K562 (cell line): ENCODE measurements at regions not wholly inside any gene's neighbourhood (a gene's known extent, or its start where the extent isn't known, plus 50 kb on each side); places are given as distances from the start of the nearest gene placed in this dataset.

Experiments
- ATAC-seq: fragments of 200-7000 bp; cut with Tn5 transposase; 3 replicates; pipeline ENCODE4 v1.9.1; 2020; ENCODE audit warnings: moderate library complexity
- BruUV-seq: library from RNA; stranded (reverse); fragments of 400-500 nt; replicated peaks from 2 replicates; lab custom pipeline; 2021; lab: Mats Ljungman, UMichigan
- CTCF ChIA-PET: fragments of 300-600 bp; formaldehyde crosslinking; extraction: SDS; loops from one replicate; lab custom pipeline; 2021; ENCODE audit warnings: low intra/inter-chr PET ratio; lab: Yijun Ruan, JAX
- POLR2A ChIA-PET: fragments of 300-600, 350-650 bp; sonication (Branson Sonifier 250); formaldehyde crosslinking; extraction: SDS; loops from one replicate; lab custom pipeline; 2021; ENCODE audit warnings: antibody characterized with exemption, inconsistent platforms; lab: Yijun Ruan, JAX
- DNase-seq, 4 experiments: peaks; one replicate each; pipeline versions ENCODE4 v3.0.0 to v3.0.0-alpha.2; 2011 to 2018; ENCODE audit warnings: low spot score in 3 of 4, mixed read lengths in 3 of 4; ENCODE audit errors: extremely low read depth in 1 of 4
- FAIRE-seq: peaks from 2 replicates; lab custom pipeline; 2011; peaks lifted over from hg19 to GRCh38; lab: Jason Lieb, UNC
- H2AFZ ChIP-seq: 2 replicates; pipeline ENCODE4 v1.6.0; 2011; ENCODE audit warnings: low read depth, low read length, control low read depth, inconsistent platforms
- H3K27ac ChIP-seq: fragments of 200-600 bp; 3 replicates; pipeline ENCODE4 v1.8.0; 2011; ENCODE audit warnings: low read depth, mild to moderate bottlenecking, control low read depth, inconsistent platforms, low read length, moderate library complexity, mixed read lengths; ENCODE audit errors: extremely low read depth
- H3K27me3 ChIP-seq, 2 experiments: fragments of 300-600 bp in 1 of 2; 2 replicates in 1 of 2; 3 replicates in 1 of 2; pipeline versions ENCODE4 v1.6.0 to v1.8.0; 2011; ENCODE audit warnings: inconsistent platforms in 2 of 2, low read length in 2 of 2, mild to moderate bottlenecking in 1 of 2, mixed read lengths in 1 of 2, moderate library complexity in 1 of 2; ENCODE audit not compliant: control insufficient read depth in 2 of 2, insufficient read depth in 2 of 2
- H3K36me3 ChIP-seq: fragments of 300-600 bp; 3 replicates; pipeline ENCODE4 v1.8.0; 2011; ENCODE audit warnings: mild to moderate bottlenecking, low read length, inconsistent platforms; ENCODE audit not compliant: control insufficient read depth, insufficient read depth
- H3K4me1 ChIP-seq, 2 experiments: fragments of 200-600 bp in 1 of 2; replicated peaks in 1 of 2; 2 replicates in 1 of 2; 3 replicates in 1 of 2; pipeline versions ENCODE4 v1.5.1 to v1.8.0; 2011; ENCODE audit warnings: inconsistent platforms in 2 of 2, low read length in 2 of 2, mild to moderate bottlenecking in 1 of 2, mixed read lengths in 1 of 2, moderate library complexity in 1 of 2; ENCODE audit not compliant: control insufficient read depth in 2 of 2, insufficient read depth in 2 of 2
- H3K4me2 ChIP-seq: 2 replicates; pipeline ENCODE4 v1.6.1; 2011; ENCODE audit warnings: low read length, control low read depth, inconsistent platforms, mixed read lengths; ENCODE audit not compliant: insufficient read depth
- H3K4me3 ChIP-seq: fragments of 200-600 bp; sonication (generic), shearing (Covaris generic); 2 replicates; pipeline ENCODE4 v1.5.1; 2016; ENCODE audit warnings: control low read depth, inconsistent platforms
- H3K79me2 ChIP-seq: fragments of 200-600 bp; 3 replicates; pipeline ENCODE4 v1.8.0; 2011; ENCODE audit warnings: low read length, inconsistent platforms; ENCODE audit not compliant: control insufficient read depth, insufficient read depth
- H3K9ac ChIP-seq, 2 experiments: 2 replicates each; pipeline versions ENCODE4 v1.6.0 to v1.6.1; 2011; ENCODE audit warnings: low read depth in 2 of 2, low read length in 2 of 2, control low read depth in 1 of 2, inconsistent platforms in 1 of 2, mild to moderate bottlenecking in 1 of 2, mixed read lengths in 1 of 2; ENCODE audit not compliant: insufficient read depth in 1 of 2
- H3K9me1 ChIP-seq: one replicate; pipeline ENCODE4 v1.6.0; 2011; ENCODE audit warnings: inconsistent platforms, mild to moderate bottlenecking, low read length, moderate library complexity; ENCODE audit not compliant: control insufficient read depth, insufficient read depth
- H3K9me3 ChIP-seq: replicated peaks from 2 replicates; pipeline ENCODE4 v1.5.1; 2011; ENCODE audit warnings: low read depth, low read length, inconsistent platforms; ENCODE audit not compliant: control insufficient read depth, insufficient read depth
- H4K20me1 ChIP-seq: replicated peaks from 2 replicates; pipeline ENCODE4 v1.6.1; 2011; ENCODE audit warnings: low read length, inconsistent platforms, mixed read lengths; ENCODE audit not compliant: control insufficient read depth, insufficient read depth
- CBX8 ChIP-seq: fragments of 200-600 bp; sonication (generic); IDR thresholded peaks from 2 replicates; pipeline ENCODE4 v1.6.1; 2012; ENCODE audit warnings: borderline replicate concordance, mixed run types, low read depth, mild to moderate bottlenecking, moderate library complexity, mixed read lengths, low read length, control low read depth, inconsistent platforms; ENCODE audit not compliant: poor library complexity, severe bottlenecking; ENCODE audit errors: extremely low read depth
- CSDE1 ChIP-seq, 2 experiments: fragments of 450-650 bp; IDR thresholded peaks; 2 replicates each; pipeline ENCODE4 v1.6.1; 2016; ENCODE audit warnings: mild to moderate bottlenecking in 1 of 2
- KDM4B ChIP-seq, 2 experiments: fragments of 450-650 bp in 1 of 2; sonication (generic) in 1 of 2; IDR thresholded peaks; 2 replicates each; pipeline ENCODE4 v1.6.1; 2016 to 2017; ENCODE audit warnings: borderline replicate concordance in 2 of 2, antibody characterized with exemption in 1 of 2, low read depth in 1 of 2, mild to moderate bottlenecking in 1 of 2
- MECOM ChIP-seq: fragments of 250-450 bp; sonication (Bioruptor Pico); IDR thresholded peaks from 2 replicates; pipeline ENCODE4 v1.8.0; 2022; ENCODE audit warnings: inconsistent platforms
- POLR2H ChIP-seq: IDR thresholded peaks from 2 replicates; pipeline ENCODE4 v1.6.1; 2016; ENCODE audit warnings: missing genetic modification characterization, low read depth, mild to moderate bottlenecking, control low read depth, missing compliant biosample characterization, moderate library complexity
- SMARCC2 ChIP-seq: fragments of 450-650 bp; IDR thresholded peaks from 2 replicates; pipeline ENCODE4 v1.6.1; 2017; ENCODE audit warnings: antibody characterized with exemption, moderate library complexity, mild to moderate bottlenecking, low read depth
- TGIF2 ChIP-seq: sonication (generic); formaldehyde crosslinking; IDR thresholded peaks from 2 replicates; pipeline ENCODE4 v1.8.1; 2022; ENCODE audit warnings: mild to moderate bottlenecking, missing genetic modification reagents, moderate library complexity
- ZNF143 ChIP-seq: sonication (generic); formaldehyde crosslinking; IDR thresholded peaks from 2 replicates; pipeline ENCODE4 v1.9.0; 2022; ENCODE audit warnings: mild to moderate bottlenecking, missing genetic modification reagents
- WGBS: fragments of 100-300 bp; shearing (Covaris generic); methylation state at CpG from one replicate; pipeline ENCODE4 v1.1.6; 2016; ENCODE audit warnings: low coverage, mixed read lengths; ENCODE audit not compliant: insufficient coverage; ENCODE audit errors: missing lambda C conversion rate; 5-methylcytosine and 5-hydroxymethylcytosine counted together
- in situ Hi-C: fragments of 300-500 bp; cut with MboI; formaldehyde crosslinking; loops from 4 replicates; pipeline ENCODE4 v1.15.0; 2018; ENCODE audit warnings: inconsistent platforms, mixed read lengths
- intact Hi-C: fragments of 100-400 bp; cut with micrococcal nuclease; formaldehyde crosslinking; loops from 2 replicates; pipeline ENCODE4 v1.14.2; 2022
- TF ChIP-seq, protein P1 (sequence below): fragments of 150-350 bp; IDR thresholded peaks from 2 replicates; pipeline ENCODE4 v1.6.1; 2014; ENCODE audit warnings: low read depth, mild to moderate bottlenecking, low read length, borderline replicate concordance
- TF ChIP-seq, protein P2 (sequence below): fragments of 450-650 bp; IDR thresholded peaks from 2 replicates; pipeline ENCODE4 v1.7.1; 2018; ENCODE audit warnings: mild to moderate bottlenecking, low read depth; ENCODE audit not compliant: partially characterized antibody
- TF ChIP-seq, protein P3 (sequence below), 2 experiments: IDR thresholded peaks; 2 replicates each; pipeline ENCODE4 v1.6.1; 2012; ENCODE audit warnings: improper control_type of control experiment in 2 of 2, low read depth in 2 of 2, low read length in 2 of 2, borderline replicate concordance in 1 of 2

DNA sequence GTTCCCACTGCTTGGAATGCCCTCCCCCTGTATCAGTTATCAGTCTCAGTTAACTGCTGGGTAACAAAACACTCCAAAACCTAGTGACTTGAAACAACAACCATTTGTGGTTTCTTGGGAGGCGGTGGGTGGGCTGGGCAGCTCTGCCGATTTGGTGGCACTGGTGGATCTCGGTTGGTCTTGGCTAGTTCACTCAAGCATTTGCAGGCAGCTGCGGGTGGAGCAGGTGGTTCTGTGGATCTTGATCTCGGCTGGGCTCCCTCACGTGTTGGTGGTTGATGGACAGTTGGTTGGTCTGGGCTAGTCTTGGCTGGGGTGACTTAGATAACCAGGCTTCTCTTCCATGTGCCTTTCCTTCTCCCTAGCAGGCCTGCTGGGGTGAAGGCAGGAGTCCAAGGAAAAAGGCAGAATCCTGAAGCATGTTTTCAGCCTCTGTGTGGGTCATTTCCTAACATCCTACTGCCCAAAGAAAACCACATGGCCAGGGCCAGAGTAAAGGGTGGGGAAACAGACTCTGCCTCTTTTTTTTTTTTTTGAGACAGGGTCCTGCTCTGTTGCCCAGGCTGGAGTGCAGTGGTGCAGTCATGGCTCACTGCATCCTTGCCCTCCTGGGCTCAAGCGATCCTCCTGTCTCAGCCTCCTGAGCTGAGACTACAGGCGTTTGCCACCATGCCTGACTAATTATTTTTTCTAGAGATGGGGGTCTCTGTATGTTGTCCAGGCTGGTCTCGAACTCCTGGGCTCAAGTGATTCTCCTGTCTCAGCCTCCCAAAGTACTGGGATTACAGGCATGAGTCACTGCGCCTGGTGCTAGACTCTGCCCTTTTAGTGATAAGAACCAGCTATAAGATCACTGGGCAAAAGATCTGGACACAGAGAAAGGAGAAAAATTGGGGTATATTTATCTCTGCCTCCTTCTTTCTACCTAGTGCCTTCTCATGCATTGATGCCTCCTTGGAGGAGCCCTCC lies 183.7 kb downstream of the RGS3 start:
- no peaks in the 10 kb centered on the region for H3K4me1 ChIP-seq
- H3K4me2 ChIP-seq, result no peak overlapping the region
- no peak for ATAC-seq
- H3K79me2 ChIP-seq, result no peaks in the 10 kb centered on the region
- ChIA-PET POLR2A (interaction anchor here (0.7 kb wide), 1 partner anchor 740 kb away, joined by 4 read pairs; no protein-coding TSS in a partner anchor), CTCF (no interaction called here)
- TF ChIP-seq, protein P1, sequence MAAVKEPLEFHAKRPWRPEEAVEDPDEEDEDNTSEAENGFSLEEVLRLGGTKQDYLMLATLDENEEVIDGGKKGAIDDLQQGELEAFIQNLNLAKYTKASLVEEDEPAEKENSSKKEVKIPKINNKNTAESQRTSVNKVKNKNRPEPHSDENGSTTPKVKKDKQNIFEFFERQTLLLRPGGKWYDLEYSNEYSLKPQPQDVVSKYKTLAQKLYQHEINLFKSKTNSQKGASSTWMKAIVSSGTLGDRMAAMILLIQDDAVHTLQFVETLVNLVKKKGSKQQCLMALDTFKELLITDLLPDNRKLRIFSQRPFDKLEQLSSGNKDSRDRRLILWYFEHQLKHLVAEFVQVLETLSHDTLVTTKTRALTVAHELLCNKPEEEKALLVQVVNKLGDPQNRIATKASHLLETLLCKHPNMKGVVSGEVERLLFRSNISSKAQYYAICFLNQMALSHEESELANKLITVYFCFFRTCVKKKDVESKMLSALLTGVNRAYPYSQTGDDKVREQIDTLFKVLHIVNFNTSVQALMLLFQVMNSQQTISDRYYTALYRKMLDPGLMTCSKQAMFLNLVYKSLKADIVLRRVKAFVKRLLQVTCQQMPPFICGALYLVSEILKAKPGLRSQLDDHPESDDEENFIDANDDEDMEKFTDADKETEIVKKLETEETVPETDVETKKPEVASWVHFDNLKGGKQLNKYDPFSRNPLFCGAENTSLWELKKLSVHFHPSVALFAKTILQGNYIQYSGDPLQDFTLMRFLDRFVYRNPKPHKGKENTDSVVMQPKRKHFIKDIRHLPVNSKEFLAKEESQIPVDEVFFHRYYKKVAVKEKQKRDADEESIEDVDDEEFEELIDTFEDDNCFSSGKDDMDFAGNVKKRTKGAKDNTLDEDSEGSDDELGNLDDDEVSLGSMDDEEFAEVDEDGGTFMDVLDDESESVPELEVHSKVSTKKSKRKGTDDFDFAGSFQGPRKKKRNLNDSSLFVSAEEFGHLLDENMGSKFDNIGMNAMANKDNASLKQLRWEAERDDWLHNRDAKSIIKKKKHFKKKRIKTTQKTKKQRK, result no peak
- no peak for TF ChIP-seq CSDE1 (IDR thresholded peaks at IDR 0.05)
- no peak for TF ChIP-seq CBX8
- no peak for TF ChIP-seq ZNF143 (CRISPR knock-in tag)
- TF ChIP-seq TGIF2, result no peak
- TF ChIP-seq KDM4B (IDR thresholded peaks at IDR 0.05; ENCODE audit: borderline replicate concordance in 2 of 2, low read depth in 1 of 2), result no peak
- no peak for TF ChIP-seq SMARCC2
- no peak for TF ChIP-seq POLR2H (tag)
- no peak for TF ChIP-seq MECOM (CRISPR knock-in tag)
- TF ChIP-seq, protein P2, sequence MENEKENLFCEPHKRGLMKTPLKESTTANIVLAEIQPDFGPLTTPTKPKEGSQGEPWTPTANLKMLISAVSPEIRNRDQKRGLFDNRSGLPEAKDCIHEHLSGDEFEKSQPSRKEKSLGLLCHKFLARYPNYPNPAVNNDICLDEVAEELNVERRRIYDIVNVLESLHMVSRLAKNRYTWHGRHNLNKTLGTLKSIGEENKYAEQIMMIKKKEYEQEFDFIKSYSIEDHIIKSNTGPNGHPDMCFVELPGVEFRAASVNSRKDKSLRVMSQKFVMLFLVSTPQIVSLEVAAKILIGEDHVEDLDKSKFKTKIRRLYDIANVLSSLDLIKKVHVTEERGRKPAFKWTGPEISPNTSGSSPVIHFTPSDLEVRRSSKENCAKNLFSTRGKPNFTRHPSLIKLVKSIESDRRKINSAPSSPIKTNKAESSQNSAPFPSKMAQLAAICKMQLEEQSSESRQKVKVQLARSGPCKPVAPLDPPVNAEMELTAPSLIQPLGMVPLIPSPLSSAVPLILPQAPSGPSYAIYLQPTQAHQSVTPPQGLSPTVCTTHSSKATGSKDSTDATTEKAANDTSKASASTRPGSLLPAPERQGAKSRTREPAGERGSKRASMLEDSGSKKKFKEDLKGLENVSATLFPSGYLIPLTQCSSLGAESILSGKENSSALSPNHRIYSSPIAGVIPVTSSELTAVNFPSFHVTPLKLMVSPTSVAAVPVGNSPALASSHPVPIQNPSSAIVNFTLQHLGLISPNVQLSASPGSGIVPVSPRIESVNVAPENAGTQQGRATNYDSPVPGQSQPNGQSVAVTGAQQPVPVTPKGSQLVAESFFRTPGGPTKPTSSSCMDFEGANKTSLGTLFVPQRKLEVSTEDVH, result no peak
- TF ChIP-seq, protein P3, sequence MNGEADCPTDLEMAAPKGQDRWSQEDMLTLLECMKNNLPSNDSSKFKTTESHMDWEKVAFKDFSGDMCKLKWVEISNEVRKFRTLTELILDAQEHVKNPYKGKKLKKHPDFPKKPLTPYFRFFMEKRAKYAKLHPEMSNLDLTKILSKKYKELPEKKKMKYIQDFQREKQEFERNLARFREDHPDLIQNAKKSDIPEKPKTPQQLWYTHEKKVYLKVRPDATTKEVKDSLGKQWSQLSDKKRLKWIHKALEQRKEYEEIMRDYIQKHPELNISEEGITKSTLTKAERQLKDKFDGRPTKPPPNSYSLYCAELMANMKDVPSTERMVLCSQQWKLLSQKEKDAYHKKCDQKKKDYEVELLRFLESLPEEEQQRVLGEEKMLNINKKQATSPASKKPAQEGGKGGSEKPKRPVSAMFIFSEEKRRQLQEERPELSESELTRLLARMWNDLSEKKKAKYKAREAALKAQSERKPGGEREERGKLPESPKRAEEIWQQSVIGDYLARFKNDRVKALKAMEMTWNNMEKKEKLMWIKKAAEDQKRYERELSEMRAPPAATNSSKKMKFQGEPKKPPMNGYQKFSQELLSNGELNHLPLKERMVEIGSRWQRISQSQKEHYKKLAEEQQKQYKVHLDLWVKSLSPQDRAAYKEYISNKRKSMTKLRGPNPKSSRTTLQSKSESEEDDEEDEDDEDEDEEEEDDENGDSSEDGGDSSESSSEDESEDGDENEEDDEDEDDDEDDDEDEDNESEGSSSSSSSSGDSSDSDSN (IDR thresholded peaks at IDR 0.05; ENCODE audit: borderline replicate concordance in 1 of 2, low read depth in 2 of 2, low read length in 2 of 2), result no peak
- H3K27me3 ChIP-seq, result peaks cover 12 to 54% of the 10 kb centered on the region in 2 experiments; a peak in 4 of 5 replicates
- FAIRE-seq, result no peak
- no peak for DNase-seq
- no peak overlapping the region for H3K27ac ChIP-seq
- H3K9me3 ChIP-seq, result no peaks in the 10 kb centered on the region
- no peaks in the 10 kb centered on the region for H4K20me1 ChIP-seq
- no peak overlapping the region for H3K4me3 ChIP-seq
- in situ Hi-C loops, result no loop called here
- BruUV-seq, result no TSS peak
- 0% methylated on average over 9 of the region's 10 CpGs for WGBS
- no peak overlapping the region for H2AFZ ChIP-seq
- no peak overlapping the region for H3K9ac ChIP-seq
- H3K9me1 ChIP-seq, result no peaks in the 10 kb centered on the region
- H3K36me3 ChIP-seq, result no peaks in the 10 kb centered on the region
- intact Hi-C loops, result no loop called here
